AG09309 (cell line): ENCODE measurements at regions not wholly inside any gene's neighbourhood (a gene's known extent, or its start where the extent isn't known, plus 50 kb on each side); places are given as distances from the start of the nearest gene placed in this dataset.
"Not testable (repeated sequence)": the region's sequence is repeated elsewhere in the genome, so short reads cannot be mapped to it uniquely, and the experiment has no call there.

Experiments used
- DNase-seq: peaks from one replicate; pipeline ENCODE4 v3.0.0-alpha.2; 2010; ENCODE audit warnings: low read depth
- H3K4me3 ChIP-seq: 2 replicates; pipeline ENCODE4 v1.5.1; 2011; ENCODE audit warnings: mild to moderate bottlenecking, low read depth, low read length, moderate library complexity; ENCODE audit not compliant: control insufficient read depth
- TF ChIP-seq, protein P1 (sequence below): IDR thresholded peaks from 2 replicates; pipeline ENCODE4 v1.5.1; 2011; ENCODE audit warnings: mild to moderate bottlenecking, low read depth, low read length, inconsistent platforms; ENCODE audit not compliant: insufficient read depth, control insufficient read depth; ENCODE audit errors: missing control alignments

DNA sequence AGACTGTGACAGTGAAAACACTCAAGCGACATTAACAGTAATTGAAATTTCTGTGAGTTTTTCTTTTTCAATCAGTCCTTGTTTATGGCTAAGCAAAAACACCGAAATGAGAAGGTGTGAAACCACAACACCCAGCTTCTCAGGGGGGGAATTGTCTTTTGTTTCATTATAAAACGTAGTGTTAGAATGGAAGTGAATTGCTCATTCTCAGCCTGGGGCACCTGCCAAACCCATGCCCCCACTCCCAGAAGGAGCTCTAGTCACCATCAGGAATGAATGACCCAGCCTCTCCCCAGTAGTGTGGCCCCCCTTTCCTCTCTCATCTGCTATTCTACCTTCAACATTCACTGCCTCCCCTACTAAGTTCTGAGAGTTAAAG is 185.8 kb upstream of the CFAP20DC start:
- TF ChIP-seq, protein P1, sequence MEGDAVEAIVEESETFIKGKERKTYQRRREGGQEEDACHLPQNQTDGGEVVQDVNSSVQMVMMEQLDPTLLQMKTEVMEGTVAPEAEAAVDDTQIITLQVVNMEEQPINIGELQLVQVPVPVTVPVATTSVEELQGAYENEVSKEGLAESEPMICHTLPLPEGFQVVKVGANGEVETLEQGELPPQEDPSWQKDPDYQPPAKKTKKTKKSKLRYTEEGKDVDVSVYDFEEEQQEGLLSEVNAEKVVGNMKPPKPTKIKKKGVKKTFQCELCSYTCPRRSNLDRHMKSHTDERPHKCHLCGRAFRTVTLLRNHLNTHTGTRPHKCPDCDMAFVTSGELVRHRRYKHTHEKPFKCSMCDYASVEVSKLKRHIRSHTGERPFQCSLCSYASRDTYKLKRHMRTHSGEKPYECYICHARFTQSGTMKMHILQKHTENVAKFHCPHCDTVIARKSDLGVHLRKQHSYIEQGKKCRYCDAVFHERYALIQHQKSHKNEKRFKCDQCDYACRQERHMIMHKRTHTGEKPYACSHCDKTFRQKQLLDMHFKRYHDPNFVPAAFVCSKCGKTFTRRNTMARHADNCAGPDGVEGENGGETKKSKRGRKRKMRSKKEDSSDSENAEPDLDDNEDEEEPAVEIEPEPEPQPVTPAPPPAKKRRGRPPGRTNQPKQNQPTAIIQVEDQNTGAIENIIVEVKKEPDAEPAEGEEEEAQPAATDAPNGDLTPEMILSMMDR, result no peak
- H3K4me3 ChIP-seq, result no peak overlapping the region
- DNase-seq, result no peak

DNA sequence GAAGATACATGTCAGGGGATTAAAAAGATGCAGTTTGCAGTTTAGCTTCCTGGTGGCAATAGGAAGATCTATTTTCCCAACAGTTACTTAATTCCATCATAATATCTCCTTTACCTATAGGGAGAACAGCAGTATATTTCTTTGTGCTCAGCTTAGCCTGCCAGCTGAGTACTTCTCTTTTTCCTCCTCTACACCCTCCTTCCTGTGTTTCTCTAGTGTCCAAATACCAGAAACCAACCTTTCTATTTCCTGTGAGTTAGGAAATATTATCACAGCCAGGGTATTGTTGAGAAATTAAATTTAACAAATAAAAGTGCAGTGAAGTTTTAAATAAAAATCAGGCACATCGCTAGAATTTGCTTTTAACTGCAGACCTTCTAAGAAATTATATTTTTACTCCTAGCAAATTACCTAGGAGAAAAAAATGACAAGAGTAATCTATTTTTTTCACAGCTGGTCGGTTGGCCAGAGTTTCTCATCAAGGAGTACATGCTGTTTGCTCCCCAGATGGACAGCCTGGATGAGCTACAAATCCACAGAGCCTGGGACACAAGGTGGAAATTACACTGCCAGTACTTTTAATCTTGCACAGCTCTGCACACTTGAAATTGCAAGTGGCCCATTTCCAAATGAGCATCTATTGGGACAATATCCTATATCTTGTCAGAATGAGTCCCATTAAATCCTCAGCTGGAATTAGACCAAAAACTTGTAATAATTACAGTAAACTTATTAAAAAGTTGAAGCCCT is 185.2 kb upstream of the CFAP20DC start:
- DNase-seq, result no peak
- TF ChIP-seq, protein P1, result no peak
- no peak overlapping the region for H3K4me3 ChIP-seq

DNA sequence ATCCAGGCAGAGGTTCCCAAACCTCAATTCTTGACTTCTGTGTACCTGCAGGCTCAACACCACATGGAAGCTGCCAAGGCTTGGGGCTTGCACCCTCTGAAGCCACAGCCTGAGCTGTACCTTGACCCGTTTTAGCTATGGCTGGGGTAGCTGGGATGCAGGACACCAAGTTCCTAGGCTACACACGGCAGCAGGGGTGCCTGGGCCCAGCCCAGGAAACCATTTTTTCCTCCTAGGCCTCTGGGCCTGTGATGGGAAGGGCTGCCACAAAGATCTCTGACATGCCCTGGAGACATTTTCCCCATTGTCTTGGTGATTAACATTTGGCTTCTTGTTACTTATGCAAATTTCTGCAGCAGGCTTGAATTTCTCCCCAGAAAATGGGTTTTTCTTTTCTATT is 180.6 kb upstream of the CFAP20DC start:
- not testable (repeated sequence) for H3K4me3 ChIP-seq, DNase-seq

DNA sequence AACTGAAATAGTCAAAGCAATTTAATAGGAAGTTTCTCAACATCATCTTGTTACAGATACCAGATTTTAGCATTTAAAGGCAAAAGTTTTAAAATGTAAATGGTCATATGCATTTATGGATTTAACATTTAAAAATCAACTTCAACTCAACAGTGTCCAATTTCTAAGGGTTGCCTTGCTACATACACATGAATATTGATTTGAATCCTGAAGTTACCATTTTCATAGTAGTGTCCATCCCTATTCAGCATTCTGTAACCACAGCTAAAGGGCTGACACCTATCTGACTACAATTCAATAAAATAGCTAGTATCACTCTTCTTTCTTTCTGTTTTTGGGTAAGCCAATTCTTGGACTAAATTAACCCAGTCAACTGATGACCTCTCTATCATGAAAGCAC is 164.0 kb upstream of the CFAP20DC start:
- no peak overlapping the region for H3K4me3 ChIP-seq
- no peak for DNase-seq
- TF ChIP-seq, protein P1, result no peak

DNA sequence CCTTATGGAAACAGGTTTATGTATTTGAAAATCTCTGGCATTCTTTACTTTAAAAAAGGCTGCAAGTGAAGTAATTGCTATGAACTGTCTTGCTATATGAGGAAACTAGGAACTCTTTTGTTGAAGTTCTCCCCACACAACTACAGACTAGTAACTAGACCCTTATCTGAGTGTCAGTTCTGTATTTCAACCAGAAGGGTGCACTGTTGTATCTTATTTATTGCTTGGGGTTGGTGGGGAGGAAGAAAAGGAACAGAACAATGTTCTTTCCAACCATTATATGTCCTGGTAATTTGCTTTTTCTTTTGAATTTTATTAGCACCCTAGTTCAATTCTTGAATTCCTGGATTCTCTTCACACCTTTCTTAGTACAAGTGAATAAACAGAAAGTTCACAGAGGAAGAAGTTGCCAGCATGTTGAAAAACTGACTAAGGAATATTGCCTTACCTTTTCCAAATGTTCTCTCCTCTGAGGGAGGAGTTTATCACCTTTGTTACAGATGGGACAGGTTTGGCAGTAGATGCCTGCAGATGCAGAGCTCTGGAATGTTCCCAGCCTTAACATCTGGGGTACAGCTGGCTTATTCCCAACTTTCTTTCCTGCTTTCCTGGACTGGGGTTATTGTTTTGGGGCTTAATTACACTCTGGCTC is 162.4 kb upstream of the CFAP20DC start:
- no peak overlapping the region for H3K4me3 ChIP-seq
- DNase-seq, result peak; percentile 16
- TF ChIP-seq, protein P1, result peak; percentile 55

DNA sequence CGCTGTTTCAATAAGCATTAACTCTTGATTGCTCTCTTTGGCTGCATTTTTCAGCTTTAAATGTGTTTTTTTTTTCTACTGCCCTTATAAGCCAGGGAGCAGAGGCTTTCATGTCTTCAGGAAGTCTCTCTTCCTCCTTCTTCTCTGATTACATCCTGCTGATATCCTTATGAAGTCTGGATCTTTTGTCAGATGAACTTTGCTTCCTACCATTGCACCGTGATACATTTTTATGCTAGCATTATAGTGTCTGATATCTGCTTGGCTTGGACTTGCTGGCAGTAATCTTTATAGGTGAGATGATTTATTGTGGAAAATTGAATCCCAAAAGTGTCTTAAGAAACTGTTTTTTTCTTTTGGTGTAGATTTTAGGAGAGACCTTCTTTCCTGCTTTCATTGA is 160.4 kb upstream of the CFAP20DC start:
- TF ChIP-seq, protein P1, result no peak
- no peak overlapping the region for H3K4me3 ChIP-seq
- DNase-seq, result no peak

DNA sequence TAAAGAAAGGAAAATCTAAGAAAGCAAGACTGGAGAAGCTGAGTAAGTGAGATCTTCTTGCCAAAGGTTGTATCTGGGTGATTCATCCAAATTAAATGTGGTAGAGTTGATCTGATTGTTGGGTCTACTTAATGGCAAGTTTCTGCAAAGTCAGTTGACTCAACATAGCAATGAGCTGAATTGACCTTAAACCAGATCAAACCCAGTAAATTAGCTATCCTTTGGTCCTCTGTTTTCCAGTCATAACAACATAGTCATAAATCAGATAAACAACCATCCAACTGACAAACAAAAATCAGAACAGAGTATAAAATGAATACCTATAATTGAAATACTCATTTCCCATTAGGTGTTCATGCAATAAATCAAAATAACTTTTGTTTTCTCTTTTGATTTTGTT is 142.6 kb upstream of the CFAP20DC start:
- H3K4me3 ChIP-seq, result no peak overlapping the region
- DNase-seq, result peak; percentile 70
- TF ChIP-seq, protein P1, result no peak
